GM13977 (cell line): ENCODE measurements at regions not wholly inside any gene's neighbourhood (a gene's known extent, or its start where the extent isn't known, plus 50 kb on each side); places are given as distances from the start of the nearest gene placed in this dataset.

Experiments
- DNase-seq: peaks from one replicate; pipeline ENCODE4 v3.0.0; 2012; ENCODE audit warnings: low spot score
- in situ Hi-C: fragments of 300-500 bp; cut with MboI; formaldehyde crosslinking; loops from one replicate; pipeline ENCODE4 v1.12.0; 2022; ENCODE audit warnings: low sequenced_read_pairs, low pct_unique_long_range_greater_than_20kb, mixed read lengths, inconsistent platforms; ENCODE audit not compliant: unreplicated experiment
- TF ChIP-seq, protein P1 (sequence below): IDR thresholded peaks from 2 replicates; pipeline ENCODE4 v1.5.1; 2012; ENCODE audit warnings: mild to moderate bottlenecking, control low read depth; ENCODE audit not compliant: insufficient read depth; ENCODE audit errors: extremely low read depth, missing control alignments

DNA sequence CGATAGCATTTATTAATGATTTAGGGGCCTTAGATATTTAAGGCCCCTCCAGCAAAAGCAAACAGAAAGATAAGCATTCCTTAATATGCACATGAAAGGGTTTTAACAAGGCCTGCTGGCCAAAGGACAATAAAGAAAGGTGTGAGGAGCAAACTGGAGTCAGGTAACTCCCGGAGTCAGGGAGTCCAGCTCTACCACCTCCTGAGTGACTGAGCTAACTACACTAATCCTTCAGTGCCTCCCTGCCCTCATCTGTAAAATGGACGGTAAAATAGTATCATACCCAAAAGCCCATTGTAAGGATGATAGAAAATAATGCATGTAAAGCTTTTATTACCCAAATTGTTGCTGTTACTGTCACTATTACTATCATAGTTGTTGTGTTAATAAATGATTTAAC lies 161.7 kb downstream of the SIPA1L2 start:
- DNase-seq, result no peak
- in situ Hi-C loops, result no loop called here
- TF ChIP-seq, protein P1, sequence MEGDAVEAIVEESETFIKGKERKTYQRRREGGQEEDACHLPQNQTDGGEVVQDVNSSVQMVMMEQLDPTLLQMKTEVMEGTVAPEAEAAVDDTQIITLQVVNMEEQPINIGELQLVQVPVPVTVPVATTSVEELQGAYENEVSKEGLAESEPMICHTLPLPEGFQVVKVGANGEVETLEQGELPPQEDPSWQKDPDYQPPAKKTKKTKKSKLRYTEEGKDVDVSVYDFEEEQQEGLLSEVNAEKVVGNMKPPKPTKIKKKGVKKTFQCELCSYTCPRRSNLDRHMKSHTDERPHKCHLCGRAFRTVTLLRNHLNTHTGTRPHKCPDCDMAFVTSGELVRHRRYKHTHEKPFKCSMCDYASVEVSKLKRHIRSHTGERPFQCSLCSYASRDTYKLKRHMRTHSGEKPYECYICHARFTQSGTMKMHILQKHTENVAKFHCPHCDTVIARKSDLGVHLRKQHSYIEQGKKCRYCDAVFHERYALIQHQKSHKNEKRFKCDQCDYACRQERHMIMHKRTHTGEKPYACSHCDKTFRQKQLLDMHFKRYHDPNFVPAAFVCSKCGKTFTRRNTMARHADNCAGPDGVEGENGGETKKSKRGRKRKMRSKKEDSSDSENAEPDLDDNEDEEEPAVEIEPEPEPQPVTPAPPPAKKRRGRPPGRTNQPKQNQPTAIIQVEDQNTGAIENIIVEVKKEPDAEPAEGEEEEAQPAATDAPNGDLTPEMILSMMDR, result no peak

DNA sequence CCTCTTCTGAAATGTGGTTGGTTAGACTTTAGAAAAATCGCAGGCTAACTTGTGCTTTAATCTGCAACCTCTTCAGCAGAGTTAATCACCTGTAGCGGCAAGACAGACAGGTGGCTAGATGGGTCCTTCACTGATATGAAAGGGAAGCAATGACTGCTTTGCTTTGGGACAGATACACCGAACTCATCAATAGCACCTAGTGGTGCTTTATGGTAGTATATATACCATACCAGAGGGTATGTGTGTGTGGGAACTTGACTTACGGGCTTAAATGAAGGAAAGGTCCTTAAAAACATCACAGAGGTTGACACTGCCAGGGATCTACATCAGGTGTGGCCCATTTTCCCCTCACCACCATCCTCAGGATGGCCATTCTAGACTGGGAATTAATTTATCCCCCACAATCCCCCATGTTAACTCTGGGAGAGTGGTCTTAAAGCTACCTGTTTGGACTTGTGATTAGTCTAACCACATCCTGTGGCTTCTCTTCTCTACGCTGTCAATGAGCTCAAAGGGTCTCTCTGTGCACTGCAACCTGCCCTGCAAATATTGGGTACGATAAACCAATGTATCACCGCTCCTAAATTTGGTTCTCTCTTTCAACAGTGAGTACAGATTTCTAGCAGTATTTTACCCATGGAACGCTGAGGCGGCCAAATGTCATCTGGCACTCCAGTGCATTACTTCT lies 162.7 kb downstream of the SIPA1L2 start:
- TF ChIP-seq, protein P1, result no peak
- in situ Hi-C loops, result no loop called here
- no peak for DNase-seq

DNA sequence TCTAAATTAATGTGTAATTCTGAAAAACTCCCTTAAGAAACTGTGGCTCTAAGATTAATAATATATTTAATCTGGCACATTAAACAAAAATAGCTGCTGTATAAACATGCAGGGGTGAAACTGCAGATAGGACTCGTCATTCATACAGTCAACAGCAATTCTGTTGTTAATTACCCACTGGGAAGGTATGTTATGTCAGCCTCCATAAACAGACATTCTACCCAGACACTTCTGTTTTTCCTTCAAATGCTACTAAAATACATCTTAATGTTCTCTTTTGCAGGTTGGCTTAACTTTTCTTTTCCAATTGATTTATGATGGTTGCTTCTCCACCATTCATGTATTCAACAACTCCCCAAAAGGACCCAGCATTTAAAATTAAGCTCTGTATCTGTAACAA lies 165.6 kb downstream of the SIPA1L2 start:
- no peak for DNase-seq
- TF ChIP-seq, protein P1, result no peak
- in situ Hi-C loops, result no loop called here

DNA sequence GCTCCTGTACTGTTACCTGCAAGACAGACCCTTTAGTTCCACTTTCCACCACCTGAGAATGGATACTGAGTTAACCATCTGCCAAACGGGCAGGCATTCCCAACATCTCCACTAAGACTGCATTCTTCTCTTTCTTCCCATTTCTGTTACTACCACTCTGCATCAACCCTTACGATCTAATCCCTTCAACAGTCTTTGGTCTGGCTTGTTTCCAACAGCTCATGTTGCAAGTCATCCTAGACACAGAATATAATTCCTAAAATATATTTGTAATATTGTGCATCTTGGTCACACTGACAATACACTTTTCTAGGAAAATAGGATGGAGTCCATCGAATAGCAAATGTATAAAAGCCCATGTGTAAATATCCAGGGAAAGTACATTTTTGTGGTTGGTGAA lies 166.7 kb downstream of the SIPA1L2 start:
- TF ChIP-seq, protein P1, result no peak
- DNase-seq, result no peak
- in situ Hi-C loops, result no loop called here

DNA sequence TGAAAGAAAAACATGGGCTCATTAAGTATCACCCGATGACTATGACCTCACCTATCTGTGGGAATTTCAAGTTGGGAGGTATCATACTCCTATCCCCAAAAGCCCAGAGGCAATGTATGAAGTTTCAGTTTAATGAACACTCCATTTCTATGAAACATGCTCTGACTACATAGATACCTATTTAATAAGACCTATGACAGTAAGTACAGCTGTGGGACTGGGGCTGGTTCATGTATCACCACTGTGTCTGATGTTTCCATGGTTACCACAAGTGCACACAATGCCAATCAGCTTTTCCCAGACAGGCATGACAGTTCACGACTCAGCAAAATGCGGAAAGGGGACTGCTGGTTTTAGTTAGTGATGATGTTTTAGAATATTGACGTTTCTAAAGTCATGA lies 167.7 kb downstream of the SIPA1L2 start:
- in situ Hi-C loops, result no loop called here
- DNase-seq, result no peak
- TF ChIP-seq, protein P1, result no peak

DNA sequence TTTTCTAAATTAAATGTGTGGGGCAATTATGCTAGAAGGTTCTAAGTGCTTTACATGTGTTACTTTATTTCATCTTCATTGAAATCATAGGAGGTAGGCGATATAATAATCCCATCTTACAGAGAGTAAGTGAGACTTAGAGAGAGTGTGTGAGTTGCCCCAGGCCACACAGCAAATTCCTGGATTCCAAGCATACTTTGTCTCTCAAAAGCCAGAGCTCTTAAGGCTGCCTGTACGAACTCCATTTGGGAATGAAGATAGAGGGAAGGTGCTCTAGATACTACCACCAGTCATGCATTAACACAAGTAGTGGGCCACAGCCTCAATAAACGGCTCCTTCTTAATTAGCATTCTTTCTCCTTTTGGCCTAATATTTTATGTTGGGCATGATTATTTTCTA lies 170.1 kb downstream of the SIPA1L2 start:
- DNase-seq, result no peak
- in situ Hi-C loops, result no loop called here
- TF ChIP-seq, protein P1, result no peak
